NB4 (cell line): ENCODE measurements at regions not wholly inside any gene's neighbourhood (a gene's known extent, or its start where the extent isn't known, plus 50 kb on each side); places are given as distances from the start of the nearest gene placed in this dataset.

Experiments
- DNase-seq: peaks from one replicate; pipeline ENCODE4 v3.0.0; 2010; ENCODE audit warnings: low read depth
- H3K4me3 ChIP-seq: one replicate; pipeline ENCODE4 v1.5.1; 2011; ENCODE audit warnings: mild to moderate bottlenecking, low read depth, low read length, moderate library complexity
- CTCF ChIP-seq: IDR thresholded peaks from one replicate; pipeline ENCODE4 v1.5.1; 2012; ENCODE audit warnings: low read depth, low read length
- MYC ChIP-seq: IDR thresholded peaks from 2 replicates; pipeline ENCODE4 v1.6.1; 2011; ENCODE audit warnings: low read depth, low read length
- POLR2A ChIP-seq: IDR thresholded peaks from 2 replicates; pipeline ENCODE4 v1.6.1; 2011; ENCODE audit warnings: mild to moderate bottlenecking; ENCODE audit not compliant: insufficient read length; ENCODE audit errors: extremely low read depth
- TF ChIP-seq, protein P1 (sequence below): IDR thresholded peaks from 2 replicates; pipeline ENCODE4 v1.6.1; 2011; ENCODE audit warnings: low read depth, low read length

GRCh38 chr4:91894006-91894405, 409.8 kb upstream of the GRID2 start:
- TF ChIP-seq MYC = no peak
- no peak for TF ChIP-seq POLR2A
- TF ChIP-seq CTCF = no peak
- TF ChIP-seq, protein P1, sequence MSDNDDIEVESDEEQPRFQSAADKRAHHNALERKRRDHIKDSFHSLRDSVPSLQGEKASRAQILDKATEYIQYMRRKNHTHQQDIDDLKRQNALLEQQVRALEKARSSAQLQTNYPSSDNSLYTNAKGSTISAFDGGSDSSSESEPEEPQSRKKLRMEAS = no peak

GRCh38 chr4:91904556-91904955, 399.2 kb upstream of the GRID2 start:
- DNase-seq = no peak
- TF ChIP-seq POLR2A (no peak), CTCF (no peak), MYC (no peak)
- TF ChIP-seq, protein P1 = no peak
- no peak overlapping the region for H3K4me3 ChIP-seq

More at GRCh38 chr4:91894006-91894405, 409.8 kb upstream of the GRID2 start:
- DNase-seq = no peak
- H3K4me3 ChIP-seq = no peak overlapping the region

DNA sequence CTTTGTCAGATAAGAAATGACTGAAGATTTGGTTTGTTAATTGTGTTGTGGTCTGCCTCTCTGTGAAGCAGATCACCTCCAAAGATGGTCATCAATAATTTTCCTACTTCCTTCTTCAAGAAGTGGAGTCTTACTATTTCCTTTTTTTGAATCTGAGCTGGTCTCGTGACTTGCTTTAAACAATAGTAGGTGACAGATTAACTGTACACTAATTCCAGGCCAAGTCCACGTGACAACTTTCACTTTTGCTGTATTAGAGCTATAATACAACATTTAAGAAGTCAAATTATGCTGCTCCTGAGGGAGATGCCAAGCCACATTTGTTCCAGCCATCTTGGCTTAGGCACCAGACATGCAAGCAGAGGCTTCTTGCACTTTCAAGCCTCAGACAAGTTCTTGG, 393.8 kb upstream of the GRID2 start:
- no peak overlapping the region for H3K4me3 ChIP-seq
- no peak for TF ChIP-seq MYC
- TF ChIP-seq, protein P1 = no peak
- no peak for TF ChIP-seq CTCF
- no peak for TF ChIP-seq POLR2A
- no peak for DNase-seq

- no peak overlapping the region for H3K4me3 ChIP-seq
- no peak for TF ChIP-seq CTCF
- TF ChIP-seq MYC = no peak
- no peak for TF ChIP-seq POLR2A
- TF ChIP-seq, protein P1 = no peak
- no peak for DNase-seq
Observed at GRCh38 chr4:91914176-91914804, 389.5 kb upstream of the GRID2 start.

GRCh38 chr4:91916219-91916618, 387.5 kb upstream of the GRID2 start:
- DNase-seq = no peak
- no peak overlapping the region for H3K4me3 ChIP-seq
- TF ChIP-seq POLR2A (no peak), MYC (no peak), CTCF (no peak)
- TF ChIP-seq, protein P1 = no peak

DNA sequence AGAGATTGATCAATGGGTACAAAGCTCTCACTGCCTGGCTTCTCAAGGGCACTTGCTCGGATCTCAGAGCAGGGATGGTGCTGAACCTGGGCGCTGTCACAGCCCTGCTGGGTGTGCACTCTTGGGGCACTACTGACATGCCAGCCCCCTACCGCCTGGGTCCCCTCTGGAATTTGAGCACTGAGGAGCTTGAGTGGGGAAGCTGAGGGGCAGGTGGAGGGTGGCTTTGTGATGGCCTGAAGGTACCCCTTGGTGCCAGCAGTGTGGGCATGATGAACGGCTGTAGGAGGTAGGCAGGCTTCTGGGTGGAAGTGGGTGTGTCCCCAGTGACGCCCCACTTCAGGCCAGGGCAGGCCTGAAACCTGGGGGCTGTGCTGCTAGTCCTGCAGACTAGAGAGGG, 379.1 kb upstream of the GRID2 start:
- DNase-seq = no peak
- TF ChIP-seq CTCF = no peak
- TF ChIP-seq MYC = no peak
- TF ChIP-seq POLR2A = no peak
- TF ChIP-seq, protein P1 = no peak

More for the DNA sequence above, 379.1 kb upstream of the GRID2 start:
- no peak overlapping the region for H3K4me3 ChIP-seq
